HG03280 (cell line): ENCODE measurements at regions not wholly inside any gene's neighbourhood (a gene's known extent, or its start where the extent isn't known, plus 50 kb on each side); places are given as distances from the start of the nearest gene placed in this dataset.

Experiments
- ATAC-seq: cut with Tn5 transposase; IDR thresholded peaks from one replicate; pipeline ENCODE4 v1.9.1; 2021; ENCODE audit warnings: mild to moderate bottlenecking, moderate library complexity; ENCODE audit not compliant: unreplicated experiment

DNA sequence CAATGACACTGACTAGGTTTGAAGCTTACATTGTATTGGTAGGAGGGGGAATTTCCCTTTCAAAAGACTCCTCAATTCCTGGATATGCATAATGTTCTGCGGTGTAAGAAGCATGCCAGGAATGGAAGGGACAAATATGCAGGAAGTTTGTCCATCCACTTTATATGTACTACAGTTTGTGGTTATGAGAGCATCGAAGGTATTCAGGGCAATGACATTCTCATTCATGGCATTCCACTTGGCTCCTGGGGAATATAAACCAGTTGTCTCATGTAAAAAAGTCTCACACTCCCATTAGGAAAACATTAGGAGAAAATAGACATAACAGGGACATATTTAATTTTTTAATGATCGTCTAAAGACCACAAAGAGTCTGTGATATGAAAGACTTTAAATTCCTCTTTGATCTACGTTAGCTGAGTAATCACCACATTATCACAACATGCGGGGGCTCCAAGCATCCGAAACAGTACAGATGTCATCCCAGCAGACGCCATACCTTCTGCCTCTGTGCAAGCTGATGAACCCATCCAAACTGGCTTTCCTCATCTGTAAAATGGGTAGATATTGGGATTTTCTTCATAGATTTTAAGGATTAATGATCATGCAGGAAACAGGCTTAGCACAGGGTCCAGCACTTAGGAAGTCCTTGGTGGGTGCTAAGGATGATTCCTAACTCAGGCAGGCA, 675.3 kb downstream of the INHBA start:
- ATAC-seq, result no peak

DNA sequence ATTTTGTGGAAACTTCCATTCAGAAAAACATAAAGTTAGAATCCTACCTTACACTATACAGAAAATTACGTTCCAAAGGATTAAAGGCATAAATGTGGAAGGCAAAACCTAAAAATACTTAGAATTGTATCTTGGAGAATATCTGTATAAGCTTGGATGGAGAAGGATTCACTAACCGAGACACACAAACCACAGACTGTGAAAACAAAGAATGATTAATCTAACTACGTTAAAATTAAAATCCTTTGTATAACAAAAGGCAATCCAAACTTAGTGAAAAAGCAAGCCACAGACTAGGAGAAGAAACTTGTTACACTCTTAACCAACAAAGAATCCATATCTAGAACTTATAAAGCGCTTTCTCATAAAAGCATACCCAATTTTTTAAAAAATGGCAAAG, 678.8 kb downstream of the INHBA start:
- no peak for ATAC-seq

GRCh38 chr7:41020056-41020455, 682.8 kb downstream of the INHBA start:
- ATAC-seq, result no peak

DNA sequence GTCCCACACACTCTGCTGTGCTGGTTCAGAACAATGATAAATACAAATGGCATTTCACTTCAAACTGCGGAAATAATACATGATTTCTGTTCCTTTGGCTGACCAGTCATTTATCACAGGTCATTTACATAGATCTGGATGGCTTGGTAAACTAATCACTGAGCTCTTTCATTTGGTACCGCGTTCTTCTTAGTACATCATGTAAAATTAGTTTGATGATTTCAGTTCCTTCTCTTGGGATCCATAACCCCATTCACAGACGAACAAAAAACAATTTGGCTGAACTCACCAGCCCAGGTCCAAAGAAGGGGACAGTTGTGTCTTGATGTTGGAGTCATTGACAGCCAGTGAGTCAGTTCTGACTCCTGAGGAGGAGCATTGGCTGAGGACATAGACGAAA, 689.8 kb downstream of the INHBA start:
- ATAC-seq, result no peak

- ATAC-seq, result no peak
Measured at GRCh38 chr7:41012041-41012440, 690.8 kb downstream of the INHBA start.

- ATAC-seq, result no peak
Measured at GRCh38 chr7:41010967-41011366, 691.9 kb downstream of the INHBA start.

DNA sequence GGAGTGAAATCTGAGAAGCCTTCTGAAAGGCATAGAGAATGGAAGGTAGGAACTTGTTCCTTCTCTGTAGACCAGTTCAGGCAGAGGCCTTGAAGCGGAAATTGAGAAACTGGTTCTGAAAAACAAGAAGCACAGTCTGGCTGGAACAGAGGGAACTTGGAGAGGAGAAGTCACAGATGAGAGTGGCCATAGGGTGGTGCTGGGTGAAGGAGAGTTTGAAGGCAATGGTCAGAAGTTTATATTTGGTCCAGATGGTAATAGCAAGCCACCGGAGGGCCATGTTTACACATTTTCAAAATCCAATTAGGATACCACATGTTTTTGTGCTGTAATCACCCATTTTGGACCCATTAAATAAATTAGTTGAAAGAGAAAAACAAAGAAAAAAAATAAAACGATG, 692.5 kb downstream of the INHBA start:
- ATAC-seq, result no peak

- no peak for ATAC-seq
Measured at GRCh38 chr7:41007811-41008210, 695.1 kb downstream of the INHBA start.

GRCh38 chr7:41007351-41007751, 695.5 kb downstream of the INHBA start:
- ATAC-seq, result no peak

- no peak for ATAC-seq
Measured at GRCh38 chr7:41006306-41006995, 696.4 kb downstream of the INHBA start.

DNA sequence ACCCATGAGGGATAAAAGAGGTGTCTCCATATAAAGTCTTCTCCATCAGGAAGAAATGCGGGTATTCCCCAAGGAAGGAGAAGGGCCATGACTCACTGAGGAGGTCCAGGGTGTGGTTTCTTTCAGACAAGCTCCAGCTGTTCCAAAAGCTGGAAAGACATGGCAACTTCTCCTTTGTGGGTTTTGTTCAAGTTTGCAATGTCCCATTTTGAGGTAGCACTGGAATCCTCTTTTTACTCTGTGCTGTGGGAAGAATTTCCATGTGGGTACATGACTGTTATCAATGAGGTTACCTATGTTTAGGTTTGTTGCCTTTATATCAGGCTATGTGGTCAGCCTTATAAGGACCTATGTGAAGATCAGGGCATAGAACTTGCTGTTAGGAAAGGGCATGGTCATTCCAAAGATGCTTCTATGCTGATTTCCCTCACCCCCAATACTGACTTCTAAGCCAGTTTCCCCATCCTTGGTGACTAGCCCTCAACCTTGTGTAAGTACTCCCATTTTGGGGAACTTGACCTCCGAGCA, 697.5 kb downstream of the INHBA start:
- no peak for ATAC-seq

GRCh38 chr7:41003977-41004376, 698.9 kb downstream of the INHBA start:
- no peak for ATAC-seq

DNA sequence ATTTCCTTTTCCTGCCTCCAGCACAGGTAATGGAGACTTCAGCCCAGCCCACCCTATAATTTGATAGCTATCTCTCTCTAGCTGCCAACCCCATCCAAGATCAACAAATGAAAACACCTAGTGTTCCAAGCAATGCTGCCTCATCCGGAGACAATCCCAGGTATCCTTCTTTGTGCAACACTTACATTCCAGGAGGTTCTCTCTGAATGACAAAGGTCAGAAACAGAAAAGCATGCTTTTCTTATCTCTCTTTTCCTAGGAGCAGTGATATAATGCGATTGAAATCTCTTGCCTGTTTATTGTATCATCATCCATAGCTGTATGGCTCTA, 699.3 kb downstream of the INHBA start:
- ATAC-seq, result no peak

- ATAC-seq, result no peak
Measured at GRCh38 chr7:41002741-41003610, 699.9 kb downstream of the INHBA start.

- no peak for ATAC-seq
Measured at GRCh38 chr7:41000042-41000441, 702.8 kb downstream of the INHBA start.

DNA sequence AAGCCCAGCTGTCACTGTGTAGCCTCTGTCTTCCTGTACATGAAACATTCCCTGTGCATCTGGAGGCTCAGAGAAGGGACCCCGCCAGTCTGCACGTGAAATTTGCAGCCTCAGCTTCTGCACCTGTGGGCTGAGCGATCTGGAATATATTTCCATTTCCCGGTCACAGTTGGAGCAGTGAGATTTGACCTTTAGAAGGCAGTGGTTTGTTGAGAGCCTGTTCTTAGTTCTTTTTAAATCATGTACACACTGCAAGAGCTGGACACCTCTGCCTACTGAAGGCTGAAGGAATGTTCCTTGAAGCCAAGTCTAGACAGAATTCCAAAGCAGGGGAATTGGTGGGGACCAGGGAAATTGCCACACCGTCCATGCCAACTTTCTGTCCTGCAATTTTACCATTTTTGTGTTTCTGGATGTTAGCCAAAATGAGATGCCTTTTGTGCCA, 706.6 kb downstream of the INHBA start:
- ATAC-seq, result no peak

DNA sequence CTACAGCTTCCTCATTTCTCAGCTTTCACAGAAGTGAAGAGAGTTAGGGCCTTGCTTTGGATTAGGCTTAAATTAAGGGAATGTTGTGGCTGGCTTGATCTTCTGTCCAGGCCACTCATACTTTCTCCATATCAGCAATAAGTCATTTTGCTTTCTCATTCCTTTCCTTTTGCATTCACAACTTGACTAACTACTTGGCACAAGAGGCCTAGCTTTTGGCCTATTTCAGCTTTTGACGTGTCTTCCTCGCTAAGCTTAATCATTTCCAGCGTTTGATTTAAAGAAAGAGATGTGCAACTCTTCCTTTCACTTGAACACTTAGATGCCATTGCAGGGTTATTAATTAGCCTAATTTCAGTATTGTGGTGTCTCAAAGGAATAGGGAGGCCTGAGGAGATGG, 712.0 kb downstream of the INHBA start:
- no peak for ATAC-seq

- ATAC-seq, result no peak
Measured at GRCh38 chr7:40987571-40987970, 715.3 kb downstream of the INHBA start.

- ATAC-seq, result no peak
Measured at GRCh38 chr7:40986351-40986873, 716.5 kb downstream of the INHBA start.

DNA sequence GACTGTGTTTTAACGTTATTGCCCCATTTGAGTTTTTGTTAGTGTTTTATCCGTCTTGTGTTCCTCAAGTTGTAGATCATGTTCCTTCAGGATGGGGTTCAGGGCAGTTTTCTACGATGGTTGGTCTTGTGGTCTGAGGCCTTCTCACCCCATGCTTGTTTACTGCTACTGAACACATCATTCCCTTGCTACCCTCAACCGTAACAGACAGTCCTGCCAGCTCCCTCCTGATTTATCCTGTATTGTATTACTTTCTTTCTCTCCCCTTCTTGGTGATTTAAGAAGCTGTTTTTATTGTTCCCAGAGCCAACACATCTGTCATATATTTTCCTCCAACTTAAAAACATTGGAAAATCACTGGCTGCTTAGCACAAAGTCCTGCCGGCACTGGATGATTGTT, 719.8 kb downstream of the INHBA start:
- no peak for ATAC-seq

GRCh38 chr7:40979296-40979695, 723.6 kb downstream of the INHBA start:
- no peak for ATAC-seq
